ENCODE measurements at regions not wholly inside any gene's neighbourhood (a gene's known extent, or its start where the extent isn't known, plus 50 kb on each side); places are given as distances from the start of the nearest gene placed in this dataset.

DNA sequence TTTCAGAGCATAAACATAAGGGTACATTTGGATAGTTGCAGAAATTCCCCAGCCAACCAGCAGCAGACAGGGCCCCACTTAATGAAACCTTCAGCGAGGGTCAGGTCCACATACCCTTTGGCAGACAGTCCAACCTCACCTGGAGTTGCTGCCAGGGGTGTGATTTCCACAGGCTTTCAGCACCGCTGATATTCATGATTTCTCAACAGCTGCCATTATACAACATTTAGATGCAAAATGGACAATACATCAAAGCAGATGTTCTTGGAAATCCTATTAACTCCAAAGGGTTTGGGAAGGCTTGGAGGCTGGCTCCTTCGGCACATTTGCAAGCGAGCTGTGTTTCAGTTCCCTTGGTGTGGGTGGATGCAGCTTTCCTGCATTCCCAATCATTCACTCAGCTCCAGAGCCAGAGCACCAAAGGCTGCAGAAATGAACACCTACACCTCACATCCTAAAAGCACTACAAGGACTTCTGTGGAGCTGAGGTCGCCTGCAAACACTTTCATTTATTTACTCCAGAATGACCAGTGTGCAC is 147.2 kb upstream of the VSTM2B start:
- Histone ChIP-seq H3K4me1 (ENCODE audit: insufficient read depth, low read length, poor library complexity, severe bottlenecking) (no peaks in the 10 kb centered on the region), H3K9me3 (ENCODE audit: low read depth, low read length, poor library complexity, severe bottlenecking) (no peaks in the 10 kb centered on the region), H3K27me3 (replicated peaks; ENCODE audit: insufficient read depth, low read depth, low read length, poor library complexity) (no peaks in the 10 kb centered on the region), H3K4me3 (ENCODE audit: low read depth, low read length, poor library complexity, severe bottlenecking) (no peak overlapping the region), H3K36me3 (ENCODE audit: insufficient read depth, low read length, poor library complexity, severe bottlenecking) (no peaks in the 10 kb centered on the region), H3K27ac (ENCODE audit: low read depth, low read length, poor library complexity, severe bottlenecking) (no peak overlapping the region)
- DNase-seq (ENCODE audit: low spot score) = no peak
- ChIA-PET POLR2A (ENCODE audit: low non-redundant PET) (no interaction called here), CTCF (no interaction called here)
- TF ChIP-seq, protein P1, sequence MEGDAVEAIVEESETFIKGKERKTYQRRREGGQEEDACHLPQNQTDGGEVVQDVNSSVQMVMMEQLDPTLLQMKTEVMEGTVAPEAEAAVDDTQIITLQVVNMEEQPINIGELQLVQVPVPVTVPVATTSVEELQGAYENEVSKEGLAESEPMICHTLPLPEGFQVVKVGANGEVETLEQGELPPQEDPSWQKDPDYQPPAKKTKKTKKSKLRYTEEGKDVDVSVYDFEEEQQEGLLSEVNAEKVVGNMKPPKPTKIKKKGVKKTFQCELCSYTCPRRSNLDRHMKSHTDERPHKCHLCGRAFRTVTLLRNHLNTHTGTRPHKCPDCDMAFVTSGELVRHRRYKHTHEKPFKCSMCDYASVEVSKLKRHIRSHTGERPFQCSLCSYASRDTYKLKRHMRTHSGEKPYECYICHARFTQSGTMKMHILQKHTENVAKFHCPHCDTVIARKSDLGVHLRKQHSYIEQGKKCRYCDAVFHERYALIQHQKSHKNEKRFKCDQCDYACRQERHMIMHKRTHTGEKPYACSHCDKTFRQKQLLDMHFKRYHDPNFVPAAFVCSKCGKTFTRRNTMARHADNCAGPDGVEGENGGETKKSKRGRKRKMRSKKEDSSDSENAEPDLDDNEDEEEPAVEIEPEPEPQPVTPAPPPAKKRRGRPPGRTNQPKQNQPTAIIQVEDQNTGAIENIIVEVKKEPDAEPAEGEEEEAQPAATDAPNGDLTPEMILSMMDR (conservative IDR thresholded peaks at IDR 0.05; ENCODE audit: low read depth, low read length) = no peak
- TF ChIP-seq EZH2 (IDR thresholded peaks at IDR 0.05; ENCODE audit: borderline replicate concordance, low read depth, low read length, poor library complexity, severe bottlenecking) = no peak
- intact Hi-C loops (cut with micrococcal nuclease; ENCODE audit: unreplicated experiment) = no loop called here
- BruUV-seq (replicated peaks) = no TSS peak

DNA sequence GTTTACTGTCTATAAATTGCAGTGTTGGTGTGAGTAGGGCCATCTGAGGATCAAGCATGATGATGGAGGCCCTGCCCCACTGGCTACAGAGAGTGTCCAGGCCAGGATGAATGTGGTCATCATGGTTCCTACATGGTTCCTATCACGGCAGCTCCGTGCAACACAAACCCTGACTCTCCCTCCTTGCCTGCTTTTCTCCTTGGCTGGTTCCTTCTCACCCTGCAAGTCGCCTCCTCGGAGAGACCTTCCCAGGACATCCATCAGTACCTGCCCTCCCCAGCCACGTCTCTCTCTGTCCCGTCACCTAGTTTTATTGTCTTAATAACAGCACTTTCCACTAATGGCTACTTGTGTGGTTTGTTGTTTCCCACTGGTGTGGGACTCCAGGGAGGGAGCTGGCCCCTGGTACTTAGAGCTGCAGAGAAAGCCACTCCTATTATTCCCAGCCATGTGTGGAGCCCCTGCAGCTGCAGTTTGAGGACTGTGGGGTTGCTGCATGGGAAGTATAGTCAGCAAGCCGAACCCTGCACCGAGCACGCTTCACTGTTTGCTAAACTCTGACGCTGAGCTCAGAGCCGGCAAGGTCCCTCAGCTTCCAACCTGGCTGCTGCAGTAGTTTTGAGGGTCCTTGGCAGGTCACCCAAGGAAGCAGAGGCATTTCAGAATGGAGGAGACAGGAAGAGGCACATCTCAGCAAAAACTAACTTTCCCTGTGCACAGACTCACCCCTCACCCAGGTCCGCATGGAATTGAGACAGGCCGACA is 146.4 kb upstream of the VSTM2B start:
- intact Hi-C loops (cut with micrococcal nuclease; ENCODE audit: unreplicated experiment) = no loop called here
- Histone ChIP-seq H3K27ac (ENCODE audit: low read depth, low read length, poor library complexity, severe bottlenecking) (no peak overlapping the region), H3K4me3 (ENCODE audit: low read depth, low read length, poor library complexity, severe bottlenecking) (no peak overlapping the region), H3K4me1 (ENCODE audit: insufficient read depth, low read length, poor library complexity, severe bottlenecking) (no peaks in the 10 kb centered on the region), H3K9me3 (ENCODE audit: low read depth, low read length, poor library complexity, severe bottlenecking) (no peaks in the 10 kb centered on the region), H3K36me3 (ENCODE audit: insufficient read depth, low read length, poor library complexity, severe bottlenecking) (no peaks in the 10 kb centered on the region), H3K27me3 (replicated peaks; ENCODE audit: insufficient read depth, low read depth, low read length, poor library complexity) (no peaks in the 10 kb centered on the region)
- TF ChIP-seq, protein P1 (conservative IDR thresholded peaks at IDR 0.05; ENCODE audit: low read depth, low read length) = no peak
- TF ChIP-seq EZH2 (IDR thresholded peaks at IDR 0.05; ENCODE audit: borderline replicate concordance, low read depth, low read length, poor library complexity, severe bottlenecking) = no peak
- DNase-seq (ENCODE audit: low spot score) = no peak
- POLR2A ChIA-PET (ENCODE audit: low non-redundant PET) = no interaction called here
- no TSS peak for BruUV-seq (replicated peaks)
- CTCF ChIA-PET = no interaction called here

DNA sequence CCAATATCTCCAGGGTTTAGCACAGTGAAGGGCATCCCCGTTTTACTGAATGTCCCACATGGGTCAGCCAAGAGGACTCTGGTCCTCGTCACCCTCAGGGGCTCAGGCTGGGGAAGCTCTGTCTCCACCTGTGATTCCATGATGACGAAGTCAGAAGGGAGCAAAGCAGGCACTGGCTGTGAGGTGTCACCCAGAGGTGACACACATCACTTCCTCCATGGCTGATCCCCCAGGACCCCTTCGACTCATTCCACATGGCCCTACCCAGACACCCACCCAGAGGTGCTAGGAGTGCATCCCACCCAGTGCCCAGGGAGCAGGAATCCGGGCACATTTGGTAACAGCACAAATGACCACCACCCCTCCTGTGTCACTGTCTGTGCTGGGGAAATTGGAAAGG is 145.2 kb upstream of the VSTM2B start:
- Histone ChIP-seq H3K27me3 (replicated peaks; ENCODE audit: insufficient read depth, low read depth, low read length, poor library complexity) (no peaks in the 10 kb centered on the region), H3K27ac (ENCODE audit: low read depth, low read length, poor library complexity, severe bottlenecking) (no peak overlapping the region), H3K36me3 (ENCODE audit: insufficient read depth, low read length, poor library complexity, severe bottlenecking) (no peaks in the 10 kb centered on the region), H3K4me3 (ENCODE audit: low read depth, low read length, poor library complexity, severe bottlenecking) (no peak overlapping the region), H3K4me1 (ENCODE audit: insufficient read depth, low read length, poor library complexity, severe bottlenecking) (no peaks in the 10 kb centered on the region), H3K9me3 (ENCODE audit: low read depth, low read length, poor library complexity, severe bottlenecking) (no peaks in the 10 kb centered on the region)
- CTCF ChIA-PET = no interaction called here
- POLR2A ChIA-PET (ENCODE audit: low non-redundant PET) = no interaction called here
- intact Hi-C loops (cut with micrococcal nuclease; ENCODE audit: unreplicated experiment) = no loop called here
- BruUV-seq (replicated peaks) = no TSS peak
- DNase-seq (ENCODE audit: low spot score) = no peak
- TF ChIP-seq, protein P1 (conservative IDR thresholded peaks at IDR 0.05; ENCODE audit: low read depth, low read length) = no peak
- no peak for TF ChIP-seq EZH2 (IDR thresholded peaks at IDR 0.05; ENCODE audit: borderline replicate concordance, low read depth, low read length, poor library complexity, severe bottlenecking)

Measured in A673 (cell line).